HG03442 (cell line): ENCODE measurements at regions not wholly inside any gene's neighbourhood (a gene's known extent, or its start where the extent isn't known, plus 50 kb on each side); places are given as distances from the start of the nearest gene placed in this dataset.
"Not testable (repeated sequence)": the region's sequence is repeated elsewhere in the genome, so short reads cannot be mapped to it uniquely, and the experiment has no call there.

Experiments
- ATAC-seq: cut with Tn5 transposase; IDR thresholded peaks from one replicate; pipeline ENCODE4 v1.9.1; 2021; ENCODE audit warnings: mild to moderate bottlenecking, moderate library complexity; ENCODE audit not compliant: unreplicated experiment

DNA sequence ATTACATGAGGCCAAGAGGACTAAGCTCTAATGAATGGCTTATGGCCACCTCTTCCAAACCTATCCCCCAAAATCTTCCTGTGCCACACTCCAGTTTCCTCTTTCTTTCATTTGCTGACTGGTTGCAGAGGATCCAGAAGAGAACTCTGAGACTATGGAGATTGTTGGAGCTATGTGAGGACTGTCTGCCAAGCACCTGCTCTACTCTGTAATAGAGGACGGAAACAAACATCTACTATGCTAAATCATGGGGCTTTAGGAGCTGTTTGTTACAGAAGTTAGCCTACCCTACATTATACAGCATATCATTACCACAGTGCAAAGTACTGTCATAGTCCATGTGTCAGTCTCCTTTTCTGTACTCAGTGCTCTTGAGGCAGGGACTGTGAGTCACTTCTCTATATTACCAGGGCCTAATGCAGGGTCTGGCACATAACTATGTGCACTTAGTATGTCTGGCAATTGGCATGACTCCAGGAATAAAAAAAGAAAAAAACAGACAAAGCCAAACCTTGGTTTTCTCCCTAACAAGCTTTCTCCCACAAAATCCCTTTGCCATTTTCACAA lies 95.1 kb downstream of the RPAP3 start:
- no peak for ATAC-seq

DNA sequence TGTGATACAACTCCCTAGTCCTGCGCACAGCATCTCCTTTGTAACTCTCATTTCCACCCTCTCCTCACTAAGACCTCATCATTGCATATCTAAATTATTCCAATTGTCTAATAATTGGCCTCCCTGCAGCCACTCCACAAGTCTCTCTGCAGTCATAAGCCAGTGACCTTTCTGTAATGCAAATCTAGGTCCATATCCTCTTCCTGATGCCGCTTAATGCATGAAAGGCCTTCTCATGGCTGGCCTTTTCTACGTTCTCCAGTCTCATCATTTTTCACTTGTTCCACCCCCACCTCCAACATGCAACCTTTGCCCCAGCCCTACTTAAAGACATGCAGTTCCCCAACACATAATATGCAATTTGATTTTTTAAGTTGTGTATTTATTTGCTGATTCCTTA lies 96.0 kb downstream of the RPAP3 start:
- ATAC-seq: no peak

DNA sequence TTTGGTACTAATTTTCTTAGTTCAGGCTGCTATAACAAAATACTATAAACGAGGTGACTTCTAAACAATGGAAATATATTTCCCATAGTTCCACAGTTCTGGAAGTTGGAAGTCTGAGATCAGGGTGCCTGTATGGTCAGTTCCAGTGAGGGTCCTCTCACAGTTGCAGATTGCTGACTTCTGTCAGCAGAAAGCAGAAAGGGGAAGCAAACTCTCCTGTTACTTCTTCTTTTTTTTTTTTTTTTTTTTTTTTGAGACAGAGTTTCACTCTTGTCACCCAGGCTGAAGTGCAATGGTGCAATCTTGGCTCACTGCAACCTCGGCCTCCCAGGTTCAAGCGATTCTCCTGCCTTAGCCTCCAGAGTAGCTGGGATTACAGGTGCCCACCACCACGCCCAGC lies 97.2 kb downstream of the RPAP3 start:
- not testable (repeated sequence) for ATAC-seq

DNA sequence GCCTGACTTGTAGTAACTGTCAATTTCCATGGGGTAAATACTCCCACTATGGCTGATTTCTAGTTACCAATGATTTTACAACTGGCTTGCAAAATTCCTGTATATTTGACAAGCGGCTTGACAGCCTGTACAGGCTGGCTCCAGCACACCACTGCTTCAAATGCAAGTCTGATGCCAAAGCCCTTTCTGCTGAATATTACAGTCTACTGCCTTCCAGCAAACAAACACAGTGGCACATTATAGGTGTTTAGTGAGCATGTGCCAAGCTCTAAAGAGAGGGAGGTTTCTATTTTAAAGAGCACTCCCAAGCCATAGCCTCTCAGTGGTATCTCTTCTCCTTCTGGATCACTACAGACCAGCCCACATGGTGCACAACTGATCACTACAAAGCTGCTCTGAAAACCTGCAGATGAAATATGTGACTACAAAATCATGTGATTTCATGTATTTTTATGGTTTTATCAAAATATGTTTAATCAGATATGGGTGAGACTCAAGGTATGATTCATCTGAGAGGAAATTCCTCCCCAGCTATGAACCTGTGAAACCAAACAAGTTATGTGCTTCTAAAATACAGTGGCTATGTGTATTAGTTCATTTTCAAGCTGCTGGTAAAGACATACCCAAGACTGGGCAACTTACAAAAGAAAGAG lies 101.5 kb downstream of the RPAP3 start:
- no peak for ATAC-seq

DNA sequence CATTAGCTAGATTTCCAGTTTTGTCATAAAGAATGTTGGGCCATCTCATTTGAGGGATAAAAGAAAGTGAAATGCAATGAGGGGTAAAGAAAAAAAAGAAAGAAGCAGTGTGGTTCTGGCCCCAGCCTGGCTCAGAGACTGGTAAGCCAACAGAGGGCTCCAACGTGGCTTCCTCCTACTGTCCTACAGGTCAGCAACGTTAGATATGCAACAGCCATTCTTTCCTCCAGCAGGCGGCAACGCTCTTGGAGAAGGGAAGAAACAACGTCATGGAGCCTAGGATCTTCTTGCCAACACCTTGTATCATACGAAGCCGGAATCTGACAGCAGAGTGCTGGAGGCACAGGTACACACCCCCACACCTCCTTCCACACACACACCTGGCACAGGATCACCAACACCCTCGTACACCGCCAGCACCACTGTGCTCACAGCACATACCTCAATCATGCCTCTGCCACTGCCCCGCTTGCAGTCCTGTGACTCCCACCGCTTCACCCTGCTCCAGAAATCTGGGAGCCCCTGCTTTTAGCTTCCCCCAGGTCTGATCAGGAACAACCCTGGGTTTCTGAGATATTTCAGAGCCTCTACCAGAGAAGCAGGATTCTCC lies 102.8 kb downstream of the RPAP3 start:
- no peak for ATAC-seq

DNA sequence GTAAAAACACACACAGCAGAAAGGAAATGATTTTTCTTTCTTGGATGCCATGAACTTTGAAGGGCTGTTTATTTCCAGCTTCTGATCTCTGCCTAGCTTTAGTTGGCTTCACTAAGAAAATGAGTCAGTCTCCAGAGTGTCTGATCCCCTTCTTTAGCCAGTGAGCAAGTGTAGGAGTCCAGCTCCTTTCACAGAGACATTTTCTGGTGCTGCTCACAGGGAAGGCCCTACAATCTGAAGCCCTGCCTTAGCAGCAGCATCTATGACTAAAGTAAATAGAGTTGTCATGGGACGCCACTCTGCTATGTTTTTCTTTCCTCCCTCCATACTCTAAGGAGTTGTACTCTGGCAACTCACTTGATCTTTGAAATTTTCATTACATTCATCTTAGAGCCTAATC lies 103.5 kb downstream of the RPAP3 start:
- ATAC-seq: no peak

DNA sequence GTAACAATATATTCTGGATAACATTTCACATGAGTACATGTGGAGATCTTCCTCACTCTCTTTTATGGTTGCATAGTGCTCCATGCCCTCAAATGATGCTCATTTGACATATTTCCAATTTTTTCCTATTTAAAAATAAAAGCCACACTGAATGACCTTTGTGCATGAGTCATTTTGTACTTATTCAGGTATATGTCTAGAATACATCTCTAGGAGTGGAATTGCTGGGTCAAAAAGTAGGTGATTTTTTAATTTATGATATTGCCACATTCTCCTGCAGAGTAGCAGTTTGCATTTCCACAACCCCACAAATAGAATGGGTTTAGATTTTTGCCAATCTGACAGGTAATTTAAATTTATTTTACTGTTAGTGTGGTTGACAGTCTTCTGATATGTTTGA lies 104.8 kb downstream of the RPAP3 start:
- no peak for ATAC-seq

DNA sequence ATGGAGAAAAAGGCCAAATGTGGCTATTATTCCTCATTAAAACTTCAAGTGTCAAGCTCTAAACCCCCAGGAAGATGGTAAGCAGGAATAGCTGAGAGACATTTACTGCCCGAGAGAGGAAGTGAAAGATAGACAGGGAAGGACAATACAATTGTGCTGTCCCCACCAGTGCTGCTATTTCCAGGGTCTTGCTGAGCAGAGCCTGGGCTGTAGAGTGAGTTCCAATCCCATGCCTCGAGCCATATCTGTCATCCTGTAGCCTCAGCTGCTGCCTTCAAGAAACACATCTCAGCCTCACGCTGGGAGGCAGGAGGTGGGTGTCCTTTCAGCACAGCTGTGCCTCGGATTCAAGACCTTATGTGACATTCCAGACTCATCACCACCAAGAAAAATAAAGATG lies 114.0 kb downstream of the RPAP3 start:
- ATAC-seq: no peak

DNA sequence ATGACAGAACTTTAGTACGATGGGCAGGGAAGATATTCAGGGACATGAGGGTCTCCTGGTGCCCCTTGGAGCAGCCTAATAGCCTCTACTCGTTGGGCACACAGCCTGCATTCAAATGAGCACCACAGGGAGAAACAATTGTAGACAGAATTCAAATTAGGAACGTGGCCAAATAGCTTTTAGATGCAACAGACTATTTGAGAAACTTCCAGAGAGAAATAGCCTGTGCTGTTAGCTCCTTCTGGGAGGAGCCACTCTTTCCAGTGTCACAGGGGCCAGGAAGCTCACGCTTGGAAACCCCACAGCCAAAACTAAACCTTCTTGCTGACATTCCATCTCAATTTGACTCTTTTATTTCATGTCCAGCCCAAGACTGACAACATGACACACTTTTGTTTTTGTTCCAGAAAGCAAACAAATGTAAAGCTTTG lies 114.5 kb downstream of the RPAP3 start:
- no peak for ATAC-seq

DNA sequence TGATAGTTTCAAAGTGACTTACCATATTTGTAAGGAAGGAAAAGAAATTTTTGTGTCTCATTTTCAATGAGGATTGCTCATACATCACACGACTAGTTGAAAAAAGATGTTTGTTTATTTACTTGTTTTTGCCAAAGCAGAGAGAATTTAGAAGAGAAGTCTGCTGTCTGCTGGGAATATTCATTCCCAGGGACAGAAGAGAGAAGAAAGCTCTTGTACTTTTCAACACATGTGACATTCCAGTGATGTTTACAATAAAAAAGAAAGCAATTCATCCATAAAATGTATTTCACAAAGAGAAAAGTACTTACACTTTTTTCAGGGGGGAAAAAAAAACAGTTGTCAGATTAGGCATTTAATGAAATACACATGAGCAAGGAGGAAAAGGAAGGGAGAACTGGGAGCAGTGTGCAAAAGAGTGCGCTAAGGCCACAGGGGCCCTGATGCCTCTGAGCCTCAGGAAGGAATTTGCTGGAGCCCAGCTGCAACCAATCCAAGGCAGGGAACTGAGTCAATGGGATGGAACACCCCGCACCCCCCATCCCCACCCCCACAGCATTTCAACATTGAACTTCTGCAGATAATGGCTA lies 115.0 kb downstream of the RPAP3 start:
- ATAC-seq: no peak

DNA sequence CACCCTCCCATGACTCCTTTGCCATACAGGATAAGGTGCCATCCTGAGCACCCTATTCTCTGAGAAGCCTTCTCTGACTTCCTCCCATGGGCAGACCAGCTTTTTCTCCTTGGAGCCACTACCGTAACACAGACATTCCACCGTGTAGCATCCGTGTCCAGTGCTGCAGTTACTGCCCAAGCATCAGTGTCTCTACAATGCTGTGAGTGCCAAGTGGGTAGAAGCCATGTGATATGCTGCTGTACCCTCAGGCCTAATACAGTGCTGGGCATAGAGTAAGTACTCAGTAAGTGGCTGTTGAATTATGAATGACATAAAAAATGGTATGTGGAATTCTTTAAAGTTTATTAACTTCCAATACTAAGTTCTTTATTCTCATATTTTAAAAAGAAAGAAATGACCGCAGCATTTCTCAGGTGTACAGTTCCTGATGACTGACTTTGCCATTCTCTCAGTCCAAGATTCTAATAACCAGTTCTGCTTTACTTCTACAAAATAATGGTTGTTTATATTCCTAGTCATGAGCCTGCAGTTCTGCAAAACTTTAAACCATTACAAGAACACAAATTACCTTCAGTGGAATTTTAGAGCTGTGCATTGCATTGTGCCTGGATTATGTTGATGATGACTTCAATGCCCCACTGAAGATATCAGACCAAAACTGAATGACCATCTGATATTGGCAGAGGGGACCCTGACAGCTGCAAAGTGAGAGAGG lies 118.7 kb downstream of the RPAP3 start:
- no peak for ATAC-seq

DNA sequence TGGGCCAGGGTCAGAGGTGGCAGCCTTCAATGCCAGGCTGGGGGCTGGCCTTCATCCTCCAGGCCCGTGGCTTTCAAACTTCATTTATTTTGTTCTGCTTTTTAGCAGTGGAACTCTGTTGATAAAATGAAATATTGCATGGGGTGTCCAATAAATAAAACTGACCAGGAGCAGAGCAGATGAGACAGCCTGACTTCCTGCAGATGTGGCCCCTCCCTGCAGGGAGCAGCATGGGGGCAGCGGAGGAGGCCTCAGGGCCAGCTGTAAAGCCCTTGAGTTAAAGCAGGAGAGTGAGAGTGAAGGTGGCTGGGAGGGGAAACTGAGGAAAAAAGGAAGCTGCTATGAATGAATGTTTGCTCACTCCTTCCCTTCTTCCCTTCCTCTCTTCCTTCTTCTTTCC lies 120.3 kb downstream of the RPAP3 start:
- no peak for ATAC-seq

DNA sequence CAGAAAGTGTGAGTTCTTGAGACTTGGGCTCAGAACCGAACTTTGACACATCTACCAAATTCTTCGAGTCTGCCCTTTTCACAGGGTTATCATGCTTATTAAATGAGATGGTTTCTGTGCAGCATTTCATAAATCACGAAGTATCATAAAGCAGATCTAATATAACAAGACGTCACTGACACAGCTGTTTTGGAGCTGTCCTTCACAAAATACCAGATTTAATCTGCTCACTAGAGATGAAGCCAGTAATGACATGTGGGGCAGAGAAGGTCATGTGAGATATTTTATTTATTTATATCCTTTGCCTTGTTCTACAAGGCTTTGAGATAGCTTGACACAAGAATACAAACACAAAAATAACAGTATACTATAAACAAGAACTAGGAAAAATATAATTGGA lies 127.0 kb downstream of the RPAP3 start:
- no peak for ATAC-seq

DNA sequence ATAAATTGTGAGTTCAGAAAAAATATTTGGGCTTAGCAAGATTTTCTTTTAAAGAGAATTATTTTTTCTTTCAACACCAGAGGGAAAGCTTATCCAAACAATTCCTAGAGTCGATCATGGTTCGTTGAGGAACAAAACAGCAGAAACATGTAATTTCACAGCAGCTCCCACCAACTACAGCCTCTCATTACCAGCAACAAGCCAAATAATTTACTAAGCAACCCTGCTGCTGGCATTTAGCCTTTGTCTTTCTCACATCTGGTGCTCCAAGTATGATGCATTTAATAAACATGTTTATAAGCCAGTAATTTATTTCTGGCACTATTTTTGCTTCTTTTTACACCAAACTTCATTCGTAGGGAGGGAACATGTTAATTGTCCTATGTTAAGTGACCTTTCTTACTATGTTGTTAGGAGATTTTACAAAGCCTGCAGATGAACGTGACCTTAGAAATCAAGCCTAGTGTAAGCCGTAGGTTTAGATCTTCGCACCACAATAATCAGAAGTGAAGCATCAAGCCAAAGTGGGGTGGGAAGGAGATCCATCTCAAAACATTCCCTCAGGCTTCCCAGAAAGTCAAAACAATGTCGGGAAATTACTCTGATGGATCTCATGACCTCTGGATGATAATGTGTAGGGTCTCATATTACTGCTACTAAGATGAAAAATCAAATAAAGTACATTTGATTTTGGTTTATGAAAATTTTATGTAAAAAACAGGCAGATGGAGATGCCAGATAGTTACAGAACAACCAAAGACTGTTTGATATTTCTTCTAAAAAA lies 128.4 kb downstream of the RPAP3 start:
- ATAC-seq: no peak

DNA sequence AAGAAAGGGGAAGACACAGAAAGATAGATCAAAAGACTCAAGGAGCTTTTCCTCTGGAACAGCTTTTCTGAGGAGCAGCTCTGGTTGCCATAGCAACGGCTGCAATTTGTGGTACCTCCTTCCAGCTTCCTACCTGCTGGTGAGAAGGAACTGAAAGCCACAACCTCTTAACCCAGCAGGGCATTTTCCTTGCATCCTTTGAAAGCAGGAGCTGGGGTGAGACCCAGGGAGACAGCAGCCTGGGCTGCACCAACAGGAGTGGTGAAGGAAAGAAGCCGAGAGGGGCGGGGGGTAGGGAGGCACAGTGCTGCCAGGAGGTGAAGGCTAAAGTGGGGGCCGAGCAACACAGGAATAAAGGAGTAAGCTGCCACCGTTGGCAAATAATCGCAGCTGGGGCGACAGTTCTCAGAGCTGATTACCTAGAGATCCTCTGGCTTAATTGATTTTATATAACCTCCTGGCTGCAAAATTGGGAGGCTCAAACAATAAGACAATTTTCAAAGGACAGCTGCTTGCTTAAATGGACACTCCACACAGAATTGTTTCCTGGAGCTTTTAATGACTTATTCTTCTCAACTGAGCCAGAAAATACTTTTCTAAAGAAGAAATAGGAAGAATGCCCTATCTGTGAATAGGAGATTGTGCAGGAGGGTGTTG lies 129.4 kb downstream of the RPAP3 start:
- no peak for ATAC-seq

DNA sequence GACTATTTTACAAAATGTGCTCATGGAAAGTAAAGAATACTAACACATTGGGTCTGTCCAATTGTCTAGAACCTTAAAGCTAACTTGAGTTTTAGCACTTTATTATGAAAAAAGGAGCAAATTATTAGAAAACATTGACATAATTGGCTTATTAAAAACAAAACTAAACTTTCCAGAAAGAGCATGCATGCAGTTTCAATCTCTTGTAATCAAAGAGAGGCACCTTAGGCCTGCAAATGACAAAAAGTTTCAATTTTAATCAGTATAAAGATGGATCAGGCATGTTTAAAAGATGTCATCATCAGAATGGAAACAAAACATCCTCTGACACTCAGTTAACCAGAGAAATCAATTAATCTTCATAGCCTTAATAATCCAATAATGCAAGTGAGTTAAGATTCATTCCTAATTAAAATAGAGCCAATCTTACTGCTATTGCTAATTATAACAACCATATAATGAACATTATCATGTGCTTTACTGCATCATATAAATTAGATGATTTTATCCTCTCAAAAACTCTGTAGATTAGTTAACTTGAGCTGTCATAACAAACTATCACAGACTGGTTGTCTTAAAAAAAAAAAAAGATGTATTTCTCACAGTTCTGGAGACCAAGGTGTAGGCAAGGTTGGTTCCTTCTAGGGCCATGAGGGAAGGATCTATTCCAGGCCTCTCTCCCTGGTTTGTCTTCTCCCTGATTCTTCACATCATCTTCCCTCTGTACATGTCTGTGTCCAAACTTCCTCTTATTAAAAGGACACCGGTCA lies 131.4 kb downstream of the RPAP3 start:
- ATAC-seq: no peak

DNA sequence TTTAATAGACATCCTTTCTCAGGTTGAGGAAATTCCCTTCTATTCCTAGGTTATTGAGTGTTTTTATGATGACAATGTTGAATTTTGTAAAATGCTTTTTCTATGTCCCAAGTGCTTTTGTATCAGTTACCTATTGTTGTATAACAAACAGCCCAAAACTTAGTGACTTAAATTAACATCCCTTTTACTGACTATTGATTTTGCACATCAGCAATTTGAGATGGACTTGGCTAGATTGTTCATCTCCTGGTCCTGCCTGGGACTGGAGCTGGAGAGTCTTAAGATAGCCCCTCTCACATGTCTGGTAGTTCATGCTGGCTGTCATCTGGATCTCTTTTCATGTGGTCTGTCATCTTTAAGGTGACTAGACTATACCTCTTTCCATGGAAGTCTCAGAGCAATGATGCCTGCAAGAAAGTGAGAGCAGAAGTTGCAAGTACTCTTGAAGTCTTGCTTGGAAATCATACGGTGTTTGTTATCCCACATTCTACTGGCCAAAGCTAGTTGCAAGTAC lies 132.6 kb downstream of the RPAP3 start:
- no peak for ATAC-seq

DNA sequence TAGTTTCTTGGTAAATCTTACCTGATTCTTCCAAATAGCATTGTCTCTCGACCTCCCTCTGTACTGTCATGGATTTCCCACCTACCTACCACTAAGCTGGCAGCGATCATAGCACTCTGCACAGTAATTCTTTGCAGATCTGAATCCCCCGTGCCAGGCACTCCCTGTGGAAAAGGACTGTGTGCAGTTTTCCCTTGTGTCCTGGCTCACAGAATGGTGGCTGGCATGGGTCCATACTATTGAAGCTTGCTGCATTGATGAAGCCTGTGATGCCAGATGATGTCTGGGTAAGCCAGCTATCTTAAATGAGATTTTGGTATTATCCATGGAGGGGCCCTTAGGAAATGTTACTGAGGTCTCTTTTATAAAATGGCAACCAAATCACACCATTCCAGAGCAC lies 135.7 kb downstream of the RPAP3 start:
- ATAC-seq: no peak

DNA sequence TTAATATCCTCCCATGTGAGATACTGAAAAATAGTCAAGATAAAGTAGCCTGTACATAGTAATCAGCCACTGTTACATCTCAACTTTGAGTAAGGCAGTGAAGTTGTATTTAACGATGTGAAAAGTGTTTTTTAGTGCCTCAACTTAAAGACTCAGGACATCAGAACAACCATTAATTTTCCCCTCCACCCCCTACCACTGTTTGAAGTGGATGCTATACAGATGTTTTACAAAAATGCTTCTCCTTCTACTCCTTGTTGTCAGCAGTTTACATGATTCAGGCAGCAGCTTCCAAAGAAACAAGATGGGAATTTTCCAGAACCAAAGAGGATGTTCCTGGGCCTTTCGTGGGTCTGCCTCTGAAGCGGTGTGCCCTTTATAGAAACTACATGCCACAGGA lies 143.6 kb downstream of the RPAP3 start:
- no peak for ATAC-seq
